Stimulated activated CD4-positive, alpha-beta T cell treated with anti-CD3 and anti-CD28 coated beads, Interleukin-4, amount 100 ng/mL, for 24 hours (primary cell): ENCODE measurements at regions not wholly inside any gene's neighbourhood (a gene's known extent, or its start where the extent isn't known, plus 50 kb on each side); places are given as distances from the start of the nearest gene placed in this dataset.
A peak's percentile ranks its signal among the peaks of the same experiment; 100 is the strongest.
"Not testable (repeated sequence)": the region's sequence is repeated elsewhere in the genome, so short reads cannot be mapped to it uniquely, and the experiment has no call there.

Source experiments
- DNase-seq: peaks from one replicate; pipeline ENCODE4 v3.0.0-alpha.2; 2020

DNA sequence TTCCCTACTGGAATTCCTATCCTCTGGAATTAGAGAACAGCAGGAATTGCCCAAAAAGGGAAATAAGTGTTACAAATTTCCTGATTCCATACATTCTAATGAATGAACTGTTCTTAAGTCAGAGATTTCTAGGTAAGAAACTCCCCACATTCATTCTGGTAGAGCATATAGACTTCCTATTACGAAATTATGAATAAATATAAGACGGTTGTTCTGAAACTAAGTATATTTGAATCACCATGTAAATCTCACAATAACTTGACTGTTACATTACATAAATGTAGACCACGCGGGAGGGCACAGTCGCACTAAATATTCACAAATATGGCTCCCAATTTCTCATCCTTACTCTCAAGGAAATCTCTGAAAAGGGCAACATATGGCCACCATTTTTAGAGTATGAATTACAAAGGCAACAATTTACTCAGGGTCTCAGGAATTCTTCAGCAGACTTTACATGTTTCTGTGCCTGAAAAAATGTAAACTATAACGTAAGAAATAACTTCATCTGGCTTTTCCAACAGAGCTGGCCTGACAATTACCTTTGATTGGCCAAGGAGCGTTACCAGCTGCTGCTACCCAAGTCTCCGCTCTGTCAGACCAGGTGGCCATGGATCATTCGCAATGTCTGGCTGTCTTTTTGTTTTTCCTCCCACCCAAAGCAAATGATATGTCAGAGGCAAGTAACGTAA is 115.8 kb downstream of the MPP7 start:
- DNase-seq = no peak

DNA sequence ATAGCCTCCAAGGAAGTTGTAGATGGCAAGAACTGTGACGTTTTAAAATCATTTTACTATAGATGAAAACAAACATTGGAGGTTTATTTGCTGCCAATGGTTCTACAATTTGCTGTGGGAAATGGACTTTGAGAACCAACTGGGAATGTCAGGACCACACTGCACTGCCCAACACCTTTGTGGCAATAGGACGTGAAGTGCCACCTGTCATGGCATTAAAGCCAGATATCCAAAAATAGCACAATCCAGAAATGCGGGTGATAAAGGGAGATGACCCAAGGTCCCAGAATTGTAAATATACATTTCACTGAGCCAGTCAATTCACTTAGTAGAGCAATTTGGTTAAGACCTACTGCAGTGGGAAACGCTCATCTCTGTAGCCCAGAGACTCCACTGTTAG is 116.4 kb downstream of the MPP7 start:
- no peak for DNase-seq

DNA sequence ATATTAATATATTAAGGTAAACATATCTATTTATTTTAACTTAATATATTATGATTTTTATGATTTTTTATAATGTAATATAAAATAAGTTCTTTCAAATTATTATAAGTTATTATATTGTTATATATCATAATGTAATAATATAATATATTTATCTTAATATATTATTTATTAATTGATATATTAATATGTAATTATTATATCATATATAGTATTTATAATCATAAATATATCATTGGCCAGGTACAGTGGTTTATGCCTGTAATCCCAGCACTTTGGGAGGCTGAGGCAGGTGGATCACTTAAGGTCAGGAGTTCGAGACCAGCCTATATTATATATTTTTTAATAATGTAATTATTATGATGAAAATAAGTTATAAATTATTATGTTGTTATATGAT is 118.1 kb downstream of the MPP7 start:
- DNase-seq = no peak

GRCh38 chr10:28181478-28182096 is 121.3 kb downstream of the MPP7 start:
- DNase-seq = no peak

DNA sequence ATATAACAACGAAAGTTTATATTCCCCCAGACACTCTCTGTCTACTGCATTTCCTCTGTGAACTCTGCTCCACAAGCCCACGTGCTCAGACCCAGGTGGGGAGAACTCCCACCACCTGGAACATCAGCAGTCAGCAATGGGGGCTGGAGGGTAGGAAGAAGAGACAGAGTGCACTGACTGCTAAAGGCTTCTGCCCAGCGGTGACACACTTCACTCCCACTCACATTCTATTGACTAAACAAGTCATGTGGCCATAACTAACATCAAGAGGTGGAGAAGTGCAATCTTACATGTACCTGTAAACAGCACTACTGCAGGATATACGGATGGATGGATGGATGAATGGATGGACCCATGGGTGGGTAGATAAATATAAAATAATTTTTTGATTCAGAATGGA is 122.2 kb downstream of the MPP7 start:
- peak; percentile 10 for DNase-seq

DNA sequence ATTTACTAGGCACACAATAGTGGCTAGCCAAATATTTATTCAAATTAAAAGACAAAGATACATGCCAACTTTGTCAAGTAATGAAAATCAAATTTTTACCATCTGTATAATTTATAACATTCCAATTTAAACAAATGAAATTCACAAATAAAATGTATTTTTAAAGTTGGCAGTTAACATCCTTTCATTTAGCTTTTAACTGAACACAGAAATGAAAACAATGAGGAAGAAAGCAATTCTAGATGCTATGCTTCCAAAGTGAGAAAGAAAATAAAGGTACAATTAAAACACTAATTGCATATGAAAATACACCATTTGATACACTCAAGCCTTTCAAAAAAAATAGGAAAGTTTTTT is 123.1 kb downstream of the MPP7 start:
- DNase-seq = no peak

DNA sequence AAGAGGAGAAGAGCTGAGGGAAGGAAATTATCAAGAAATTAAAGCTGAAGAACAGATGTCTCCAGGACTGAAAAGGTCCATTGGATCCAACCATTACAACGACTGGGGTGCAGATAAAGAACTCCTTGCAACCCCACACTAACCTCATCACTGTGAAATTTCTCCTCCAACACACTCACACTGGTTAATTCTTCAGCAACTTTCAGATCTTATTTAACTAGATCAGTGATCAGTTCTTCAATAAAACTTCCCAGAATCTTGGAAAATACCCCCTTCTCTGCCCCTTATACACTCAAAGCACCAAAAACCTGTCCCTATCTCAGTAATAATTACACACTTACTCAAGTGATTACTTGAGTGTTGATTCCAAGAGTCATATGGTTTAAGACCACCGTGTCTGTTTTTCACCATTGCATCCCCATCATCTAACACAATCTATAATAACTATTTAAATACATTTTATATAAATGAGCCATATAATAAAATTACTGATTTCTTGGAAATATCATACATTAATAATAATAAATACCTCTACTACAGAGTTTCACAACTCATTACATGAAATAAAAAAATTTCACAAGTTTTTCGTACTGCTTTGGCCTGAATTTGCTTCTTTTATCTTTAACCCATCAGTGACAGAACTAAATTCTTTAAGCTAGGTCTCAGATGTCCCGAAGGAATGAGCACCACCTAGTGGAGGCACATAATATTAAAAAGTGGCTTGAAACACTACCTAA is 123.7 kb downstream of the MPP7 start:
- DNase-seq = peak; percentile 54

DNA sequence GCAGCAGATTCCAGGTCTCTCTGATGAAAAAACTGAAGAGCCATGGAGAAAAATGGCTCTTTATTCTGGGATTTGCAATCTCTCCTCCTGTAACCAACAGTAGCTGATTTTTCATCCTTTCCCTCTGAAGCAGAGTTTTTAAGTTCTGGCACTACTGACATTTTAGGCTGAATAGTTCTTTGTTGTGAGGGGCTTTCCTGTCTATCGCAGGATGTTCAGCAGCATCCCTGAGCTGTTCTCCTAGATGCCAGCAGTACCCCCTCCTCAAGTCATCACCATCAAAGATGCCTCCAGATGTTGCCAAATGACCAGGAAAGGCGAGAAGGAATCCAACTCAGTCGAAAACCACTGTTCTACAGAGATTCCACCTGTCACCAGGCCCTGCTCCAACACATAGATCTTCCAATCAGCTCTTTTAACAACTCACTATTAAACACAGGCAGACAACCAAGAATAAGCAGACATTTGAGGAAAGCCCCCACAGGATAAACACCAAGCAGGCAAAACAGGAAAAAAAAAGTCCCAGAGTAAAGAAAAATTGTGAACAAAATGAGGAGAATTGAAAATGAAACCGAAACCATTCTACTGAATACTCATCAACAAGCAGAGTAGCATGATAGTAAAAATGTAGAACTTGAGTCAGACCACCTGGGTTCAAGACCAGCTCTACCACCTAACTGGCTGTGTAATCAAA is 124.8 kb downstream of the MPP7 start:
- DNase-seq = peak; percentile 22

- not testable (repeated sequence) for DNase-seq
These were observed 126.4 kb downstream of the MPP7 start for GRCh38 chr10:28176498-28176897.

DNA sequence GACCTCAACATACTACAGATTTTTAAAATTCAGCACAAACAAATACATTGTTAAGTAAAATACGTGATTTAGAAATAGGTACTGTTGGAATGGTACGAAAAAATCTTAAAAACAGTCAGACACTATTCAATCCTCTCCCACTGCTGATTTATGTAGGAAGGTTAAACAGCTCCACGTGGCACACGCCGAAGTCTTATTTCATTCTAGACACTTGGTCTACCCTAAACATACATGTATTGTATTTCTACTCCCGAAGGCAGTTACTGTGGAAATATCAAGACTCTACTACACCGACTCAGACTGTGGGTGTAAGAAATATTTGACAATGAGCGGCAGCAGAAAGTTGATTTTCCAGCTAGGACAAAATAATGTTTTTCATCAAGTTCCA is 130.6 kb downstream of the MPP7 start:
- no peak for DNase-seq

- no peak for DNase-seq
These were observed 131.2 kb downstream of the MPP7 start for GRCh38 chr10:28171468-28172222.

GRCh38 chr10:28169525-28169924 is 133.3 kb downstream of the MPP7 start:
- no peak for DNase-seq

DNA sequence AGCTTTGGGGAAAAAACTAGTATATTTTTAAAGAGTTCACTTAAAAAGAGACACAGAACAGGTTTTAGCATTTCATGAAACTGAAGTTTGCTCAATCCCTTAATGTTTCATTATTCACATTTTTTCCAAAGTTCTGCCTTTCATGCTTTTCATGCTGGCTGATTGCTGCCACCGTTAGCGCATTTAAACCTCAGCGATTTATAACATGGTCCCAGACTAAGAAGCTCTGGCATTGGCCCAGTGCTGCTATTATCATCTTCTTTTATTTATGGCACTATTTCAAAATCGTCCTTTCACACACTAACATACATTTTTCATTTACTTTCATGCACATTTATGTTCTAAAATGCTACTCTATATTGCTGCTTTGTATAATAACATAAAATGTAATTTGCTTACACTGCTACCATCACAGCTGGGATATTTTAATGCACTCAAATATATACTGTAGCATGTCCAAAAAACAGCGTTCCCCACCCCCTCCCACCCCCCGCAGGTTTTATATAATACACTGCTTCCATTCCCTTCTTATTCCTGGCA is 141.9 kb downstream of the MPP7 start:
- no peak for DNase-seq

DNA sequence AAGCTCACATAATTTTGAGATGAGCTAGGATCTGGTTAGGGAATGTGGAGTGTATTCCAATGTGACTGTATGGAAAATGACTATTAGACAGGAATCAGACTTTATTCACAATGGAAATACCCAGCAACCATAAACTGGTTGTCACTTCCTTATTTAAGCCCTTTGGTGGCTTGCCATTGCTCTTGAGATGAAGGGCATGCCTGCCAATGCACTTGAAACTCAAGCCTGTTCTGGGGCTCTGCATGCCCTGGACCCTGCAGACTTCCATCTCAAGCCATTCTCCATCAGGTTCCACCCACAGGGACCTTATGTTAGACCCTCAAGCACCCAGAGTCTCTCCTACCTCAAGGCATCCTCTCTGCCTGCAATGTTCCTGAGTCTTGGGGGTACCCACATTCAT is 145.5 kb downstream of the MPP7 start:
- no peak for DNase-seq

GRCh38 chr10:28155726-28156125 is 147.1 kb downstream of the MPP7 start:
- no peak for DNase-seq

DNA sequence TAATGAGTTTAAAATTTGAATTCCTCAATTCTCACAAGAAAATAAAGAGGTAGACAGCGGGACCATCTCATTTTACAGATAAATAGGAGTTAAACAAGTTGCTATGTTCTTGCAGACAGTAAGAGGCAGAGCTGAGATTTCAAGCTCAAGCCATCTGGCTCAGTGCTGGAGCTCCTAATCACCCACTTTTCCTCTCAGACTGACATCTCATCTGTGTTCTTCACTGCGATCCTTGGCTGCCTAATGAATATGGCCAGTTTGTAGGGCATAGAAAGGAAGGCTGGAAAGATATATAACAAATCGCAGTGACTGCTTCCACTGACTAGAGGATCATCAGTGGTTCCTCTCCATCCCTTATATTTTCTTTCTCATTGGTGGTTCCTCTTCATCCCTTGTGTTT is 151.2 kb downstream of the MPP7 start:
- no peak for DNase-seq

DNA sequence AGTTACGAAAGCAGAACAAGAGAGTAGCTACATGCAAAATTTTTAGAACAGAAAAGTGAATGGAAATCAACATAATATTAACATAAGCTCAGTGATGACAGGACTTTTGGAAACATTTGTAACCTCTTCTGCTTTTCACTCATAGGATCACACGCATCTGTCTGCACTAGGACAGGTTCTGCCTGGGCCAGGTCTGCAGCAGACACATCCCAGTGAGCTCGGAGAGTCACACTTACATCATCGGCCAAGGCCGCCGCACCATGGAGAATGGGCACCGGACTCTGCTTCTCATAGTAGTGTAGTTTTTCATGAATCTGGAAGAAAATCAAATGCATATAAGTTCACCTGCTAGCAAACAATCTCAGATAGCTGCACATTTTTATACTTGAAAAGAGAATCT is 150.9 kb upstream of the ODAD2 start:
- DNase-seq = no peak

GRCh38 chr10:28147706-28148105 is 148.8 kb upstream of the ODAD2 start:
- no peak for DNase-seq

DNA sequence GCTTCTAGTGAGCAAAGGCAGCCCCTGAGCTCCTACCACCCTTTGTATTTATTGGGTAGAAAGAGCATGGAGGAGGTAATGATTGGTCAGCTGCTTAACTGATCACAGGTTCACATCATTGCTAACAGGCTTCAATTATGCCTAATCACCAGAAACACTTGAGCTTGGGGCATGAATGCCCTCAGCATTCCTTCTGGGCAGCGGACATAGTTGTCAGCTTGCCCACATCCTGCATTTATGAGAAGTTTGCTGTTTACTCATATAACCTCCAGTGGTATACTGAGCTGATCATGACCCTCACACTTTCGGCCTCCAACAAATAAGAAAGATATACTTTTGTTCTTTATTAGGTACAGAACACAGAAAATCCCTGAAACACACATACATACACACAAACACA is 140.3 kb upstream of the ODAD2 start:
- no peak for DNase-seq

DNA sequence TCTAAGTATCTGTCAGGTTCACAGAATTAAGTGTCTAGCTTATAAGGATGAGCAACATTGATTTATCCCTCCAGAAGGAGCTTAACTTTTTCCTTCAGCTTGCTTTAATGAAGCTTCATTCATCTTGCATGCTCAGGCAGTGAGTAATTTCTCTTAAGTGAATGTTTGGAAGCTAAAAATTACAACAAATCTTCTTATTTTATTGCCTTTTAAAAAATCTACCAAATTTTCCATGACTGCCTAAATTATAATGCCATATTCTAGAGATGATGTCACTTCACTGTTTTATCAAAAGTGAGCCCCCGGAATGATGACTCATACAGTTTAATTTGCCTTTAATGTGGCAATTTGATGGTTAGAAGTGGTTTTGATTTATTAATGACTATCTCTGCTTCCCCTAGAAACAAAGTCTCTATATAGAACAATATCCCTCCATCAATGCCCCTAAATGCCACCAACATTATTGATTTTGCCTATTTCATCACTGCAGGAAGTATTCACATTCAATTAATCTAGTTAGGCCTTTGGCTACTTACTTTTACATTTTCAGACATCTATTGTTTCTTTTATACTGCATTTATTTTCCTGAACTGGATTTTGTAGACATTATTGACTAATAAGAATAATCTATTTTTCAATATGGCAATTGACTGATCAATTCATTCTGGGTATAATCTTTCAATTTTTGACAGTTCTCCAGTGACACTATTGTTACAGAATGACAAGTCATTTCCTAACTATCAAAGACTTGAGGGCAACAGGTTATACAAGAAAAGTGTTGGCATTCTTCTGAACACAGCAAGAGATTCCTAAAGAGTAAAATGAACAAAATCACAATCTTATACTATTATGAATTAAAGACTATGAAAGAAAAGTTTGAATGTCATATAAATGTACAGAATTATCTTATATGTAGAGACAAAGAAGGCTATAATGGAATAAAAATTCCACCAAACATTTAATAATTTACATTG is 139.3 kb upstream of the ODAD2 start:
- no peak for DNase-seq

- no peak for DNase-seq
These were observed 136.4 kb upstream of the ODAD2 start for GRCh38 chr10:28135258-28135657.

DNA sequence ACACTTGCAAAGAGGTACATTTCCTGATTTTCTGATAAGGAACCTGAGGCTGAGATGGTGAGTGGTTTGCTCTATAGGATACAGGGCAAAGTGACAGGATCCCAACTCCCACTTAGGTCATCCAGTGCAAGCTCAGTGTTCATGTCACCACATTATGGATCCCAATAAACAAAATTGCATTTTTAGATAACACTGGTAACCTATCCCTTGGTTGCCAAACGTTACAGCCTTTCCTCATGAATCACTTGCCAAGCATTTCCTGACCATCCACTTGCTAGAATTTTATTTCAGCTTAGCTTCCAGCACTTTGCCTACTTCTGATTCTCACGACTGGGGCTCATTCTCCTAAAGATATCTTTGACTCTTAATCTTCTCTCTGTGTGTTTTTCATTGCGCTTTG is 131.4 kb upstream of the ODAD2 start:
- no peak for DNase-seq
